ENCODE measurements at regions not wholly inside any gene's neighbourhood (a gene's known extent, or its start where the extent isn't known, plus 50 kb on each side); places are given as distances from the start of the nearest gene placed in this dataset.

DNA sequence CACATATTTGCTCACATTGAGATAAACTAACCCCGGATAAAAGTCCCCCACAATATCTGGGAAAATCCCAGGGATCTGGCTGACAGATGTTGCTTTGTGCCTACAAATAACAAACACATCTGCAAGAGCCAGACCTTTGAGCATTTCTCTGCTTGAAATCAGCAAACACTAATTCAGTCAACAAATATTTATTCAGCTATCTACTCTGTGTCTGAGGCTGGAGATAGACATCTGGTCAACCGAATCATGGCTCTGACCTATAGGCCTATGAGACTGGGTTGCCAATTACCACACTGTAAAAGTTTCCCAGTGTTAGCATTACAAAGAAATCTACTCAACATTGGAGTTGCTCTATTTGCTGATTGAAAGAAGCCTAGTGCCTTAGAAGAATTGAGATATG is 201.1 kb upstream of the CADPS start:
- H3K36me3 Mint-ChIP-seq (ENCODE audit: low read depth, unreplicated experiment), result no peaks in the 10 kb centered on the region
- H3K4me3 Mint-ChIP-seq (ENCODE audit: unreplicated experiment), result no peak overlapping the region
- H3K27ac Mint-ChIP-seq (ENCODE audit: unreplicated experiment), result no peak overlapping the region
- TF ChIP-seq, protein P1, sequence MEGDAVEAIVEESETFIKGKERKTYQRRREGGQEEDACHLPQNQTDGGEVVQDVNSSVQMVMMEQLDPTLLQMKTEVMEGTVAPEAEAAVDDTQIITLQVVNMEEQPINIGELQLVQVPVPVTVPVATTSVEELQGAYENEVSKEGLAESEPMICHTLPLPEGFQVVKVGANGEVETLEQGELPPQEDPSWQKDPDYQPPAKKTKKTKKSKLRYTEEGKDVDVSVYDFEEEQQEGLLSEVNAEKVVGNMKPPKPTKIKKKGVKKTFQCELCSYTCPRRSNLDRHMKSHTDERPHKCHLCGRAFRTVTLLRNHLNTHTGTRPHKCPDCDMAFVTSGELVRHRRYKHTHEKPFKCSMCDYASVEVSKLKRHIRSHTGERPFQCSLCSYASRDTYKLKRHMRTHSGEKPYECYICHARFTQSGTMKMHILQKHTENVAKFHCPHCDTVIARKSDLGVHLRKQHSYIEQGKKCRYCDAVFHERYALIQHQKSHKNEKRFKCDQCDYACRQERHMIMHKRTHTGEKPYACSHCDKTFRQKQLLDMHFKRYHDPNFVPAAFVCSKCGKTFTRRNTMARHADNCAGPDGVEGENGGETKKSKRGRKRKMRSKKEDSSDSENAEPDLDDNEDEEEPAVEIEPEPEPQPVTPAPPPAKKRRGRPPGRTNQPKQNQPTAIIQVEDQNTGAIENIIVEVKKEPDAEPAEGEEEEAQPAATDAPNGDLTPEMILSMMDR (IDR thresholded peaks at IDR 0.05; ENCODE audit: unreplicated experiment), result no peak
- H3K4me1 Mint-ChIP-seq (ENCODE audit: unreplicated experiment), result no peaks in the 10 kb centered on the region
- no peaks in the 10 kb centered on the region for H3K9me3 Mint-ChIP-seq (ENCODE audit: unreplicated experiment)
- H3K27me3 Mint-ChIP-seq (ENCODE audit: unreplicated experiment), result no peaks in the 10 kb centered on the region
- no peak for DNase-seq (ENCODE audit: low spot score)

DNA sequence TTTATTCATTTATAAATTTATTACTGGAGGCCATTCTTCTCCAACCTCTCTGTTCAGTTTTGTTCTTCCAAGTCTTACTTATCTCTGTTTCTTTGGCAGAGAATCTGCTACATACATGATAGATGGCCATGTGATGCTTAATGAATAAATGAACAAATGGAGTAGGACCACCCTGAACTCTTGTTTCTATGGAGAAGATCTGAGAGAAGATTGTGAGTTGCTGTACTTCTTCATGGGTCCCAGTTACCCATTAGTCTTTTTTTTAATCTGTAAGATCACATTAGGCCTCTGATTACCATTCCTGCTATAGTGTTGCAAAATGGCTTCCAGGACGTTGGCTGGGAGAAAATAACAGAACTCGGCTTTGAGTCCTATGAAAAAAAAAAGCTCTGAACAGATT is 191.9 kb upstream of the SYNPR start:
- Mint-ChIP-seq H3K27me3 (ENCODE audit: unreplicated experiment) (no peaks in the 10 kb centered on the region), H3K4me3 (ENCODE audit: unreplicated experiment) (no peak overlapping the region), H3K36me3 (ENCODE audit: low read depth, unreplicated experiment) (no peaks in the 10 kb centered on the region), H3K4me1 (ENCODE audit: unreplicated experiment) (no peaks in the 10 kb centered on the region), H3K27ac (ENCODE audit: unreplicated experiment) (no peak overlapping the region), H3K9me3 (ENCODE audit: unreplicated experiment) (no peaks in the 10 kb centered on the region)
- TF ChIP-seq, protein P1 (IDR thresholded peaks at IDR 0.05; ENCODE audit: unreplicated experiment), result no peak
- no peak for DNase-seq (ENCODE audit: low spot score)

DNA sequence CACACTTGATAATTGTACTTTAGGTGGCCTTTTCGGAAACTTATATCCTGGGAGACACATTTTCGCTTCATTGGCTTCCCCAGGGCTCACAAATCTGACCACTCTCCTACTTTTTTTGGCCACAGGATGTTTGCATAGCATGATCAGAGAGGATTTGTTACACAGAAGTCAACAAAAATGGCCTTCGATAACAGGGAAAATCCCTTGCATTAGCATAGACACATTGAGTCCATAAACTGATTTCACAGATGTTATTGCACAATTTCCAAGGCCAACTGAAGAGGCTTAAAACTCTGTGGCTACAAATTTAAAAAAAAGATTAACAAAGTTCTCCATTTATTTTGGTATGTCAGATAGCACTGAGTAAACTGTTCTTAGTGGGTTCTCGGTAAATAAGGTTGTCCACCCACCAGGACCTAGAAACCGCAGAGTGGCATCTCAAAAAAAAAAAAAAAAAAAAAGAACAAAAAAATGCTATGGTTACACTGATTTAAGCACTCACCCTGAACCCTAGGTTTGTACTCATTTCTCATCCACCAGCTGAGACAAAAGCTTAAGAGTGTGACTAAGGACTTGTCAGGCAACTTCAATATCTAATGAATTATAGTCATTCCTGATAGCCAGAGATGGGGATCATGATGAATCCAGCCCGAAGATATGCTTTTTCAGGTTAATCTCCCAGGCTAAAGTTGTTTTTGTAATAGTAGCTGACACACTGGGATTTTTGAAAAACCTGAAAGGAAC is 188.9 kb upstream of the SYNPR start:
- no peaks in the 10 kb centered on the region for H3K27me3 Mint-ChIP-seq (ENCODE audit: unreplicated experiment)
- H3K27ac Mint-ChIP-seq (ENCODE audit: unreplicated experiment), result no peak overlapping the region
- TF ChIP-seq, protein P1 (IDR thresholded peaks at IDR 0.05; ENCODE audit: unreplicated experiment), result no peak
- H3K4me1 Mint-ChIP-seq (ENCODE audit: unreplicated experiment), result no peaks in the 10 kb centered on the region
- no peak for DNase-seq (ENCODE audit: low spot score)
- no peaks in the 10 kb centered on the region for H3K9me3 Mint-ChIP-seq (ENCODE audit: unreplicated experiment)
- no peaks in the 10 kb centered on the region for H3K36me3 Mint-ChIP-seq (ENCODE audit: low read depth, unreplicated experiment)
- H3K4me3 Mint-ChIP-seq (ENCODE audit: unreplicated experiment), result no peak overlapping the region

DNA sequence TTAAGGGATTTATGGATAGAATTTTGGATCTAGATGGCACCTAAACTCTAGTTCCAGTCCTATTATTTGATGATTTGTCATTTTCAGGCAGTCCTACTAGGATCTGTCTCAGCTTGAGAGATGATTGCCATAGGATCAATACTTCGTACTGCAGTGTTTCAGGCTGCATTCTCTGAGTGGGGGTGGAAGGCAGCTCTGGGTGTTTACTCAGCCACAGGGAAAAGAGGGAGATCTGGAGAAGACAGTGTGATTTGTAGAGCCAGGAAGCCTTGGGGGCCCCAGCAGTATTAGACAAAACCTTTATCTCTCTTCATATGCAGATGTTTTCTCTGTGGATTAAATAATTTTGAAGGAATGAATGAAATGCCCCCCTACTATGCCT is 188.4 kb upstream of the SYNPR start:
- no peak overlapping the region for H3K27ac Mint-ChIP-seq (ENCODE audit: unreplicated experiment)
- no peaks in the 10 kb centered on the region for H3K36me3 Mint-ChIP-seq (ENCODE audit: low read depth, unreplicated experiment)
- TF ChIP-seq, protein P1 (IDR thresholded peaks at IDR 0.05; ENCODE audit: unreplicated experiment), result no peak
- H3K4me3 Mint-ChIP-seq (ENCODE audit: unreplicated experiment), result no peak overlapping the region
- no peak for DNase-seq (ENCODE audit: low spot score)
- no peaks in the 10 kb centered on the region for H3K27me3 Mint-ChIP-seq (ENCODE audit: unreplicated experiment)
- no peaks in the 10 kb centered on the region for H3K9me3 Mint-ChIP-seq (ENCODE audit: unreplicated experiment)
- H3K4me1 Mint-ChIP-seq (ENCODE audit: unreplicated experiment), result no peaks in the 10 kb centered on the region

DNA sequence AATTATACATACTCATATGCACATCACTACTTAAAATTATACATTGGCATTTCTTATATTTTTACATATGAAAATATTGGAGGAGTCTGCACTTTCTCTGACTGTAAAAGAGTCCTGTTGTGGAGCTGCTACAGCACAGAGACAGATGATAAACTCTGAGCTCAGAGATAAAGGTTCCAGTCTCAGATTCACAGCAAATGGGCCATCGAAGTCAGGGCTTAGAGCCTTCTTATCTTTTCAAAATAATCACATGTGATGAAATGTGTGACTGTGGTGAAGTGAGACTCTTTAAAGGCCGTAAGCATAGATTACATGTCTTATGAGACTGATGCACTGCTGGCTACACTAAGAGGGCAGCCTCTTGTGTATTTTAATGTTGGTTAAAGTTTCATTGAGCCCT is 187.5 kb upstream of the SYNPR start:
- Mint-ChIP-seq H3K4me3 (ENCODE audit: unreplicated experiment) (no peak overlapping the region), H3K4me1 (ENCODE audit: unreplicated experiment) (no peaks in the 10 kb centered on the region), H3K9me3 (ENCODE audit: unreplicated experiment) (no peaks in the 10 kb centered on the region), H3K27ac (ENCODE audit: unreplicated experiment) (no peak overlapping the region), H3K36me3 (ENCODE audit: low read depth, unreplicated experiment) (no peaks in the 10 kb centered on the region), H3K27me3 (ENCODE audit: unreplicated experiment) (no peaks in the 10 kb centered on the region)
- no peak for DNase-seq (ENCODE audit: low spot score)
- TF ChIP-seq, protein P1 (IDR thresholded peaks at IDR 0.05; ENCODE audit: unreplicated experiment), result no peak
